HG03060 (cell line): ENCODE measurements at regions not wholly inside any gene's neighbourhood (a gene's known extent, or its start where the extent isn't known, plus 50 kb on each side); places are given as distances from the start of the nearest gene placed in this dataset.
"Not testable (repeated sequence)": the region's sequence is repeated elsewhere in the genome, so short reads cannot be mapped to it uniquely, and the experiment has no call there.

ENCODE experiments used
- ATAC-seq: cut with Tn5 transposase; IDR thresholded peaks from one replicate; pipeline ENCODE4 v1.9.1; 2021; ENCODE audit warnings: low read depth, moderate number of reproducible peaks; ENCODE audit not compliant: unreplicated experiment

DNA sequence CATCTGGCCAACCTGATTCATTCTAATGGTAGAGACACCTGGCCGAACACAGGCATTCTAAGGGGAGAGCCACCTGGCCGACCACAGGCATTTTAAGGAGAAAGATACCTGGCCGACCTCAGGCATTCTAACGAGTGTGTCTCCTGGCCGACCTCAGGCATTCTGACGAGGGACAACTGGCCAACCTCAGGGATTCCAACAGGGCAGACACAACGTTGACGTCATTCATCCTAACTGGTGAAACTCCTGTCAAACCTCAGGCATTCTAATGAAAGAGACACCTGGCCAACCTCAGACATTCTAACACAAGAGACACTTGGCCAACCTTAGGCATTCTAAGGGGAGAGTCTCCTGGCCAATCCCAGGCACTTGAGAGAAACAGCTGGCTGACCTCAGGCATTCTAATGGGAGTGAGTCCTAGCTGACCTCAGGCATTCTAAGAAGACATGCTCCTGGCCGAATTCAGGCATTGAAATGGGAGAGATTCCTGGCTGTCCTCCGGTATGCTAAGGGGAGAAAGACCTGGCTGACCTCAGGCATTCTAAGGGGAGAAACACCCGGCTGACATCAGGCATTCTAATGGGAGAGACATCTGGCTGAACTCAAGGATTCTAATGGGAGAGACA, 1352.5 kb downstream of the UQCRFS1 start:
- ATAC-seq, result no peak

DNA sequence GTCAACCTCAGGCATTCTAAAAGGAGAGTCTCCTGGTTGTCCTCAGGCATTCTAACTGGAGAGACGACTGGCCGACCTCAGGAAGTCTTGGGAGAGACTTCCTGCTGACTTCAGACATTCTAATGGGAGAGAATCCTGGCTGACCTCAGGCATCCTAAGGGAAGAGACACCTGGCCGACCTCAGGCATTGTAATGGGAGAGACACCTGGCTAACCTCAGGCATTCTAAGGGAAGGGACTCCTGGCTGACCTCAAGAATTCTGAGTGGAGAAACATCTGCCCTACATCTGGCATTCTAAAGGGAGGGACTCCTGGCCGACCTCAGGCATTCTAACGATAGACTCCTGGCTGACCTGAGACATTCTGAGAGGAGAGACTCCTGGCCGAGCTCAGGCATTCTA, 1353.3 kb downstream of the UQCRFS1 start:
- ATAC-seq, result no peak

DNA sequence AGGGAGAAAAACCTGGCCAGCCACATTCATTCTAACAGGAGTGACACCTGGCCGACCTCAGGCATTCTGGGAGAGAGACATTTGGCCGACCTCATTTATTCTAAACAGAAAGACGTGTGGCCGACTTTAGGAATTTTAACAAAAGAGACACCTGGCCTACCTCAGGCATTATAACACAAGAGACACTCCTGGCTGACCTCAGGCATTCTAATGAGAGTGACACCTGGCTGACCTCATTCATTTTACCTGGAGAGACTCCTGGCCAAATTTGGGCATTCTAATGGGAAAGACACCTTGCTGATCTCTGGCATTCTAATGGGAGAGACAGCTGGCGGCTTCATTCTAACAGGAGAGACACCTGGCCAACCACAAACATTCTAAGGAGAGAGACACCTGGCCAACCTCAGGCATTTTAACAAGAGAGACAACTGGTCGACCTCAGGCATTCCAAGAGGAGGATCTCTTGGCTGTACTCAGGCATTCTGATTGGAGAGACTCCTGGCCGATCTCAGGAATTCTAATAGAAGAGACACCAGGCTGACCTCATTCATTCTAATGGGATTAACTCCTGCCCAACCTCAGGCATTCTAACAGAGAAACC, 1353.9 kb downstream of the UQCRFS1 start:
- ATAC-seq, result no peak

DNA sequence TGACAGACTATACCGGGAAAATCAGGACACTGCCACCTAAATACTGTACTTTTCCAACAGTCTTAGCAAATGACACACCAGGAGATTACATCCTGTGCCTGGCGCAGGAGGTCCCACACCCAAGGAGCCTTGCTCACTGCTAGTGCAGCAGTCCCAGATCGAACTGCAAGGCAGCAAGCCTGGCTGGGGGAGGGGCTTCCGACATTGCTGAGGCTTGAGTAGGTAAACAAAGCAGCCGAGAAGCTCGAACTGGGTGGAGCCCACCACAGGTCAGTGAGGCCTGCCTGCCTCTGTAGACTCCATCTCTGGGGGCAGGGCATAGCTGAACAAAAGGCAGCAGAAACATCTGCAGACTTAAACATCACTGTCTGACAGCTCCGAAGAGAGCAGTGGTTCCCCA, 1360.0 kb downstream of the UQCRFS1 start:
- ATAC-seq, result not testable (repeated sequence)

DNA sequence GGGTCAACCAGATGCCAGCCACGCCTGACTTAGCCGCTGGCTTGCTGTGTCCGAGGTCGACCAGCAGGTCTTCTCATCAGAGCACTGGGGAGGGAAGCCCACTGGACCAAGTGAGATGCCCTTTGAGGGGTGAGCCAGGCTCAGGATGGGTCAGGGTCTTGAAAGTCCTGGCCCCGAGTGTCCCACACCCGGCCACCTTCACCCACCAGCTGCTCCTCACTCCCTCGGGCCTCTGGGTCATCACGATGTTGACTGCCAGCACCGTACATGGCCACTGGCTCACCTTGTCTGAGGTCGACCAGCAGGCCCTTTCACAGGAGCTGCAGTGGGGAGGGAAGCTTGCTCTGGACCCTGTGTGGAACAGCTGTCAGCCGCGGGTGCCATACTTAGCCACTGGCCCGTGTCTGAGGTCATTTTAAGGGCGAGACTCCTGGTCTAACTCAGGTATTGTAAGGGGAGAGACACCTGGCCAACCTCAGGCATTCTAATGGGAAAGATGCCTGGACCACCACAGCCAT, 1361.3 kb downstream of the UQCRFS1 start:
- ATAC-seq, result no peak

DNA sequence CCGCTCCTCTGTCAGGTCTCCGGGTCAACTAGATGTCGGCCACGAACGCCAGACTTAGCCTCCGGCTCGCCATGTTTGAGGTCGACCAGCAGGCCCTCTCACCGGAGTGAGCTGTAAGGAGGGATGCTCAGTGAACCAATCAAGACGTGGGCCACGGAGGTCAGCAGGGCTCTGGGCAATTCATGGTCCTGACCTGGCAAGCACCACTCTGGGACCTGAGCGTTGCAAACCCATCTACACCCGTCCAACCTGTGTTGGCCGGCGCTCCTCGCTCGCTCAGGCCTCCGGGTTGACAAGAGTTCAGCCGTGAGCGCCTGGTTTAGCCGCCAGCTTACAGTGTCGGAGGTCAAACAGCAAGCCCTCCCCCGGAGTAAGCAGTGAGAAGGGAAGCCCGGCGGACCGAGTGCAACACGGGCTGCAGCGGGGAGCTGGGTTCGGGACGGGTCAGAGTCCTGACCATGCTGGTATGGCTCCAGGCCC, 1361.9 kb downstream of the UQCRFS1 start:
- no peak for ATAC-seq

DNA sequence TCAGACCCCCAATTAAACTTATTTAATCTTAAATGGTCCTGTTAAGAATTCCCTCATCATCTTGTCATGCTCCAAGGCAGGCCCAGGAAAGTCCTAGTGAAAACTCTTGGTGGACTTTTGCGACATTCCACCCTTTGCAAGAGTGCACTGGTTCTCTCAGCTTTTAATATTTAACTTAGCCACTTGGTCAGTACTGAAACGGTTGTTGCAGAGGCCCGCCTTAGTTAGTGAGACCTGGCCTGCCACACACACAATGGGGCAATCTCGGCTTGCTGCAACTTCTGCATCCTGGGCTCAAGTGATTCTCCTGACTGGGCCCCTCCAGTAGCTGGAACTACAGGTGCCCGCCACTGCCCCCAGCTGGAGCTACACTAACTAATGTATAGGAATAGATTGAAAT, 1366.0 kb downstream of the UQCRFS1 start:
- no peak for ATAC-seq

DNA sequence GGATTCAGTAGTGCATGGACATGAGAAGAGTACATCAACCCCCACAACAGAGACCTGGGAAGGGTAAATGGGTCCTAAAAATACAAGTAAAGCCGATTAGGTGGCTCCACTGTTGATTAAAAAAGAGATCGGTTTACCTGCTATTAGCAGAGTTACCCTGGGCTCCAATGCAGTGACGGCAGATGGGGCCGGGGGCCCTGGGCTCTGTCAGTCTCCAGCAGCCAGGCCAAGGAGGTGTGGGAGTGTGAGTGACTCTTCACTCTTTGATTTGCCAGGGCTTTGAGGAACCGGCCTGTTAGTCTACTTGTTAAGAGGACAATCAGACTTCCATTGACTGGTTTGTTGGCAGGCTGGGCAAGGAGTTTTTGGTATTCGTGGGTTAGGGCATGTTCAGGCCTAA, 1368.7 kb downstream of the UQCRFS1 start:
- ATAC-seq, result no peak

DNA sequence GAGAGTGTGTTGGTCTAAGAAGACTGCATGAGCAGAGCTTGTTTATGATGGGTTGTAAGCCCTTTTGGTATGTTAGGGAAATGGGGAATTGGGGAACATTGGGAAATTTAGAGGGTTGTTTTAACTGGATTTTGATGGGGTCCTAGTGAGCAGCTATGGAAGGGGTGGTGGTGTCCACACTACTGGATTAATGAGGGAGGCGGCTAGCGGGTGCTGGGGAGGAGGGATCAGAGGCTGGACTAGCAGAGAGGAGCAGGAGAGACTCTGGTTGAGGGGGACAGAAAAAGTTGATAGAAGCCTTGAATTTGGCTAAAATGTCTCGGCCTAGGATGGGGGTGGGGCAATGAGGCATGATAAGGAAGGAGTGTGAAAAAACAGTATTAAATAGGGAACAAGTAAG, 1369.1 kb downstream of the UQCRFS1 start:
- ATAC-seq, result no peak

DNA sequence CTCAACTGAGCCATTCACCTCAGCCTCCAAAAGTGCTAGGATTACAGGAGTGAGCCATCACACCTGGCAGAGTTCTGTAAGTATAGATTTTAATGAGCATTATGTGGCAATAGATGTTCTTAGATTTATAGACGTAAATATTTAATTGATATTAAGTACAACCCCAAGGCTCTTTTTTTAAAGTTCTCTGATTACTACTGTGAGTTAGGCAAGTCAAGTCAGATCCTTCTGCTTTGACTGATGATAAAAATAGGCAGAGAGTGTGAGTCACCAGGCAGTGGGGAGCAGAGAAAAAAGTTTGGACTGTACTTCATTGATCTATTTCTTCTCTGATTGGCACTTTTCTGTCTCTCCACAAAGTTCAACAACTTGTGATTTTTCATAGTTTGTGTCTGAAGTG, 1379.9 kb downstream of the UQCRFS1 start:
- ATAC-seq, result no peak

DNA sequence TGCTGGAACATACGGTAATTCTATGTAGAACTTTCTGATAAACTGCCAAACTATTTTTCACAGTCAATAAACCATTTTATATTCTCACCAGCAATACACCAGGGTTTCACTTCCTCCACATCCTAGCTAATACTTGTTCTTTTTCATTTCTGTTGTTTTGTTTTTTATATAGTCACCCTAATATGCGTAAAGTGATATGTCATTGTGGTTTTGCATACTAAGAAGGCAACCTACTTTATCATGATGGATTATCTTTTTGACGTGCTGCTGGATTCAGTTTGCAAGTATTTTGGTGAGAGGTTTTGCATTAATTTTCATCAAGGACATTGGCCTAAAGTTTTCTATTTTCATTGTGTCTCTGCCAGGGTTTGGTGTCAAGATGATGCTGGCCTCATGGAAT, 1384.1 kb downstream of the UQCRFS1 start:
- ATAC-seq, result no peak

DNA sequence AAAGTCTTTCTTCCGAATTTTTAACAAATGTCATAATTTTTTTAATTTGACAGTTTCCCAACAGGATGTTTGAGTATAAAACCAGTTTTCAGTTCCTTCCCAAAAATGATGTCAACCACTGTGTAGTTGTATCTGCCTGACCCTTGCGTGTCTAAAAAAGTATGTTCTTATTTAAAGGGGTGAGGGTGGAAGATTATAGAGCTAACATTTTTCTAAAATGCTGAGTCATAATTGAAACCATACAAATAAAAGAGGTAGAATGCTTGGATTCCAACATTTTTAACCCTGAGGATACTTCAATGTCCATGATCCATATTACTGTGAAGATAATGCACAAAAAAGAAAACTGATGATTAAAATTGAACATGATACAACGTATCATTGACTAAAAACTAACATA, 1388.8 kb downstream of the UQCRFS1 start:
- ATAC-seq, result no peak

DNA sequence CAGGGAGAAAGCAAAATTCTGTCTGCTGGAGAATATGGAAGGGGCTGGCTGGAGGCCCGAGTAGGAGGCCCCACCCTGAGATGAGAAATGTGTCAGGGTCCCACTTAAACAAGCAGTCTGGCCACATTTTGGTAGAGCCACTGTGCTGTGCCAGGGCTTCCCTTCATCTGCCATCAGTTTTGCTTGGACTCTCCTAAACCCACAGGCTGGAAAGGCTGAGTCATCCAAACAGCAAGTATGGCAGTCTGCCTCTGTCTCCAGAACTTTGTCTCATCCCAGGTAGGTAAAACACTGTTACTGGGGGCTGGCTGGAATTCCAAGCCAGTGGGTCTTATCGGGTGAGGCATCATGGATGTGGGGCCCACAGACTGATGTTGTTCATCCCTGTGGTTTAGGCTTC, 1390.6 kb downstream of the UQCRFS1 start:
- no peak for ATAC-seq

DNA sequence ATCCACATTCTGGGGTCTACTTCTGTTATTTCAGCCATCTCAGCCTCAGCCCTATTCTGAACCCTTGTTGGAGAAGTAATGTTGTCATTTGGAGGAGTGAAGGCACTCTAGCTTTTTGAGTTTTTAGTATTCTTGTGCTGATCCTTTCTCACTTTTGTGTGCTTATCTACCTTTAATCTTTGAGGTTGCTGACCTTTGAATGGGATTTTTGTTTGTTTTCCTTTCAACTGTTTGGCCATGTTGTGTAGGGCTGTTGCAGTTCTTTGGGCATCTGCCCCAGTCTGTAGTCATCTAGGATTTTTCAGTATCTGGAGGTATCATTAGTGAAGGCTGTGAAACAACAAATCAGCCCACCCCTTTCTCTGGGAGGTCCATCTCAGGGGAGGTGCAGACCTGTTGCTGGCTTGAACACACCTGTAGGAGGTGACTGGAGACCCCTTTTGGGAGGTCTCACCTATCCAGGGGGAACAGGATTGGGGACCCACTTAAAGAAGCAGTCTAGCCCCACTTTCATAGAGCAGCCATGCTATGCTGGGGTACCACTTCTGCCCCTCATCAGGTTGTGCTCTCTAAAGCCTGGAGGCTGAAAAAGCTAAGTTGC, 1391.4 kb downstream of the UQCRFS1 start:
- ATAC-seq, result no peak

DNA sequence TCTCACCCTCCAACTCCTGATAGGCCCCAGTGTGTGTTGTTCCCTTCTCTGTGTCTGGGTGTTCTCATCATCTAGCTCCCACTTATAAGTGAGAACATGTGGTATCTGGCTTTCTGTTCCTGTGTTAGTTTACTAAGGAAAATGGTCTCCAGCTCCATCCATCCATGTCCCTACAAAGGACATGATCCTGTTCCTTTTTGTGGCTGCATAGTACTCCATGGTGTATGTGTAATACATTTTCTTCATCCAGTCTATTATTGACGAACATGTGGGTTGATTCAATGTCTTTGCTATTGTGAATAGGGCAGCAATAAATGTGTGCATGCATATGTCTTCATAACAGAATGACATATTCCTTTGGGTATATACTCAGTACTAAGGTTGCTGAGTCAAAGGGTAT, 1397.0 kb downstream of the UQCRFS1 start:
- no peak for ATAC-seq

DNA sequence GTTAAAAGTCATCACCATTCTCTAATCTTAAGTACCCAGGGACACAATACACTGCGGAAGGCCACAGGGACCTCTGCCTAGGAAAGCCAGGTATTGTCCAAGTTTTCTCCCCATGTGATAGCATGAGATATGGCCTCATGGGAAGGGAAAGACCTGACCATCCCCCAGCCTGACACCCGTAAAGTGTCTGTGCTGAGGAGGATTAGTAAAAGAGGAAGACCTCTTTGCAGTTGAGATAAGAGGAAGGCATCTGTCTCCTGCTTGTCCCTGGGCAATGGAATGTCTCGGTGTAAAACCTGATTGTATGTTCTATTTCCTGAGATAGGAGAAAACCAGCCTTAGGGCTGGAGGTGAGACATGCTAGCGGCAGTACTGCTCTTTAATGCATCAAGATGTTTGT, 1398.1 kb downstream of the UQCRFS1 start:
- ATAC-seq, result not testable (repeated sequence)

DNA sequence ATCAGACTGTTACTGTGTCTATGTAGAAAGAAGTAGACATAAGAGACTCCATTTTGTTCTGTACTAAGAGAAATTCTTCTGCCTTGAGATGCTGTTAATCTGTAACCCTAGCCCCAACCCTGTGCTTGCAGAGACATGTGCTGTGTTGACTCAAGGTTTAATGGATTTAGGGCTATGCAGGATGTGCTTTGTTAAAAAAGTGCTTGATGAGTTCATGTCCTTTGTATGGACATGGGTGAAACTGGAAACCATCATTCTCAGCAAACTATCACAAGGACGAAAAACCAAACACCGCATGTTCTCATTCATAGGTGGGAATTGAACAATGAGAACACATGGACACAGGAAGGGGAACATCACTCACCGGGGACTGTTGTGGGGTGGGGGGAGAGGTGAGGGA, 1398.7 kb downstream of the UQCRFS1 start:
- ATAC-seq, result not testable (repeated sequence)

DNA sequence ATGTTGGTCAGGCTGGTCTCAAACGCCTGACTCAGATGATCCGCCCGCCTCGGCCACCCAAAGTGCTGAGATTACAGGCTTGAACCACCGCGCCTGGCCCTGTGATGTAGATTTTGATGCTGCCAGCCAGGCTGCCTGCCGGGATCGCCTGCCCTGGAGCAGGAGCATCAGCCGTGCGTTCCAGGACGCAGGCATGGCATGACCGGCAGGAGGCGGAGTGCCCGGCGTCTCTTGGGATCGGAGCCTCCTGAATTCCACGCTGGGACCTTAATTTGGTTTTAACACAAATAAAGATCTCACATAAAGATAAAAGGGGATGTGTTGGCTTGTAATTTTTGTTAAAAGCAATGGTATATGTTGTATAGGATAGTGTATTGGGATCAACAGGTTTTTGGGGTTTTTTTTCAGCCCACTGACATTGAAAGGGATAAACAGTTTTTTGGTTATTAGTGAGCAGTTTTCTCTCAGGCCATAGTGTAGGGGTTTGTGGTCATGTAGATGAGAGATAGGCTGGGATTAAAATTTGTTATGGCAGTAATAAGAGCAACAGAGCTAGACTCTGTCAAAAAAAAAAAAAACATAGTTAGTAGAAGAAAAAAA, 1406.4 kb downstream of the UQCRFS1 start:
- ATAC-seq, result no peak

DNA sequence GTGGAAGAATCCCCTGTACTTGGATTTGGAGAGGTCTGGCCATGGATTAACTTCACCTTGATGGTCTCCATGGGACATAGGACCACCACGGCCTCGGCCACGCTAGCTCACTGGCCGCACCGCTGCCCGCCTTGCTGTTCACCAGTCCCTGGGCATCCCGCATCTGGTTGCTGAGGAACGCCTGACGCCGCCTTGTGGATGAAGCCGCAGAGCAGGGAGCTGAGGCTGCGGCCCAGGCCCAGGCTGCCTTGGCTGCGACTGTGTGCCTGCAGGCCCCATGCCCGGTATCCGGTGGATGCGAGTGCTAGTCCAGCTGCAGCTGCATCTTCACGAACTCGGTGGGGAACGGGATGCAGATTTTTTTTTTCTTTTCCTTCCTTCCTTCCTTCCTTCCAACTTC, 1407.1 kb downstream of the UQCRFS1 start:
- no peak for ATAC-seq

DNA sequence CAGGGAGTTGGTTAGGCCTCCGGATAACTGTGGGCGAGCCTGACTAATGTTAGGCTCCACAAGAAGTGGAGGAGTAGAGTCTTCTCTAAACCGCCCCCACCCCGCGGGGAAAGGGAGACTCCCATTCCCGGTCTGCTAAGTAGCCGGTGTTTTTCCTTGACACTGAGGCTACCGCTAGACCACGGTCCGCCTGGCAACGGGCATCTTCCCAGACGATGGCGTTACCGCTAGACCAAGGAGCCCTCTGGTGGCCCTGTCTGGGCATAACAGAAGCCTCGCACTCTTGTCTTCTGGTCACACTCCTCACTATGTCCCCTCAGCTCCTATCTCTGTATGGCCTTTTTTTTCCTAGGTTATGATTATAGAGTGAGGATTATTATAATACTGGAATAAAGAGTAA, 1410.7 kb downstream of the UQCRFS1 start:
- not testable (repeated sequence) for ATAC-seq

DNA sequence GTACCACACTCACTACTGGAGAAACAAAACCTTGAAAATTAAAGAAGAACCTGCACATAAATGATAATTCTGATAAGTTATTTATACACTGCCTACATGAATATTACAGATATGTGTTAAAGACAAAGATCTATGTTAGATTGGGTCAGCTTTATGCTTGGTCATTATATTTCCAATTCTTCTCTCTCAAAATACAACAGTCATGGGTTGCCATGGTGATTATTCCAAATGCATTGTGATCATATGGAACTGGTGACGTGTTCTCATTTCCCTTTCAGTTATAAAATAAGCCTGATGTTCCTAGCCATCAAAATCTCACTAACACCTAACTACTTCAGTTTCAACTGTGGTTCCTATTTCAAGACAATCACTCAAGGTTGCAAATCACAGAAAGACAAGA, 1416.4 kb downstream of the UQCRFS1 start:
- ATAC-seq, result no peak

DNA sequence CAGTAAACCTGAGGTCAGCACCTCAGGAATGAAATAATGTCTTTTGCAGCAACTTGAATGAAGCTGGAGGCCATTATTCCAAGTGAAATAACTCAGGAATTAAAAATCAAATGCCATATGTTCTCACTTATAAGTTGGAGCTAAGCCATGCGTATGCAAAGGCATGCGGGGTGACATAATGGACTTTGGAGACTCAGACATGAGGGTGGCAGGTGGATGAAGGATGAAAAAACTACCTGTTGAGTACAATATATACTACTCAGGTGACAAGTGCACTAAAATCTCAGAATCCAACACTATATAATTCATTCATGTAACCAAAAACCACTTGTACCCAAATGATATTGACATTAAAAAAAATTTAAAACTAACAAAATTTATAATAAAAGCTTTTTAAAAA, 1416.9 kb downstream of the UQCRFS1 start:
- ATAC-seq, result no peak
